Lung (tissue), 11 donors: ENCODE measurements at regions not wholly inside any gene's neighbourhood (a gene's known extent, or its start where the extent isn't known, plus 50 kb on each side); places are given as distances from the start of the nearest gene placed in this dataset.
A peak's percentile ranks its signal among the peaks of the same experiment; 100 is the strongest.

Experiments used
- ATAC-seq: fragments of 200-7000 bp; cut with Tn5 transposase; one replicate; pipeline ENCODE4 v1.9.1; 2020; ENCODE audit warnings: moderate number of reproducible peaks; ENCODE audit not compliant: insufficient read depth, low FRiP score
- DNase-seq, 3 donors: peaks; one replicate each; pipeline ENCODE4 v3.0.0-alpha.2; 2013 to 2017
- H3K27ac ChIP-seq, 2 donors: one replicate each; pipeline ENCODE4 v1.5.1; 2013; ENCODE audit warnings: mild to moderate bottlenecking in 2 of 2, moderate library complexity in 2 of 2, control low read depth in 1 of 2, inconsistent platforms in 1 of 2, low read depth in 1 of 2, low read length in 1 of 2
- H3K27me3 ChIP-seq, 3 donors: one replicate each; pipeline ENCODE4 v1.5.1; 2013; ENCODE audit warnings: low read length in 2 of 3; ENCODE audit not compliant: control insufficient read depth in 3 of 3, insufficient read depth in 3 of 3
- H3K36me3 ChIP-seq, 4 donors: one replicate each; pipeline ENCODE4 v1.5.1; 2013; ENCODE audit warnings: low read length in 4 of 4, mild to moderate bottlenecking in 1 of 4, moderate library complexity in 1 of 4; ENCODE audit not compliant: control insufficient read depth in 4 of 4, insufficient read depth in 4 of 4
- H3K4me1 ChIP-seq, 5 donors: one replicate each; pipeline ENCODE4 v1.5.1; 2013; ENCODE audit warnings: low read length in 5 of 5, mild to moderate bottlenecking in 2 of 5, moderate library complexity in 1 of 5; ENCODE audit not compliant: control insufficient read depth in 5 of 5, insufficient read depth in 5 of 5
- H3K4me3 ChIP-seq: one replicate; pipeline ENCODE4 v1.5.1; 2013; ENCODE audit warnings: mild to moderate bottlenecking, control low read depth, moderate library complexity
- H3K9ac ChIP-seq, 2 donors: one replicate each; pipeline ENCODE4 v1.5.1; 2013; ENCODE audit warnings: low read length in 2 of 2, control low read depth in 1 of 2; ENCODE audit not compliant: insufficient read depth in 1 of 2
- H3K9me3 ChIP-seq, 4 donors: one replicate each; pipeline ENCODE4 v1.5.1; 2013; ENCODE audit warnings: low read length in 3 of 4, mild to moderate bottlenecking in 1 of 4, moderate library complexity in 1 of 4; ENCODE audit not compliant: control insufficient read depth in 4 of 4, insufficient read depth in 3 of 4
- CTCF ChIP-seq: IDR thresholded peaks from 2 replicates; pipeline ENCODE4 v1.5.1; 2012; ENCODE audit warnings: mild to moderate bottlenecking; ENCODE audit errors: control extremely low read depth, extremely low read depth
- WGBS, 2 donors: extraction: QIAGEN DNeasy Blood & Tissue Kit; methylation state at CpG; one replicate each; pipeline ENCODE4 v1.1.7; 2013; 5-methylcytosine and 5-hydroxymethylcytosine counted together
- donor health status: control.
- donor health status: control.
- donor health status: Bipolar disorder and iron deficiency.
- donor health status: healthy.
- donor health status: DM: yes; HTN: yes; CAD: no.

- Histone ChIP-seq H3K4me3 (no peak overlapping the region), H3K36me3 (no peaks in the 10 kb centered on the region), H3K9ac (no peak overlapping the region), H3K9me3 (peaks cover 0 to 2% (median 0%) of the 10 kb centered on the region in 4 donors), H3K4me1 (peaks cover 0 to 14% (median 0%) of the 10 kb centered on the region in 5 donors), H3K27ac (no peak overlapping the region), H3K27me3 (peaks cover 0 to 18% (median 0%) of the 10 kb centered on the region in 3 donors)
- DNase-seq (peak; percentile 57 to 71 (median 58)), ATAC-seq (no peak)
- TF ChIP-seq CTCF = no peak
- WGBS, 2 donors = 57 to 66% methylated on average over 26 of the region's 26 CpGs
Observed at GRCh38 chr1:5744911-5745799, 247.1 kb downstream of the NPHP4 start.

- TF ChIP-seq CTCF = no peak
Observed at GRCh38 chr1:5744341-5744740, 247.9 kb downstream of the NPHP4 start.

GRCh38 chr1:5743435-5744095, 248.7 kb downstream of the NPHP4 start:
- Histone ChIP-seq H3K9ac (no peak overlapping the region), H3K4me3 (no peak overlapping the region), H3K27ac (no peak overlapping the region), H3K36me3 (no peaks in the 10 kb centered on the region), H3K9me3 (peaks cover 0 to 2% (median 0%) of the 10 kb centered on the region in 4 donors), H3K4me1 (peaks cover 0 to 14% (median 0%) of the 10 kb centered on the region in 5 donors), H3K27me3 (peaks cover 0 to 21% (median 0%) of the 10 kb centered on the region in 3 donors)
- DNase-seq (no peak), ATAC-seq (no peak)
- WGBS, 2 donors = 85 to 92% methylated on average over 13 of the region's 13 CpGs
- TF ChIP-seq CTCF = no peak

More at GRCh38 chr1:5744341-5744740, 247.9 kb downstream of the NPHP4 start:
- H3K27ac ChIP-seq = no peak overlapping the region
- H3K9me3 ChIP-seq = peaks cover 0 to 2% (median 0%) of the 10 kb centered on the region in 4 donors
- no peak for DNase-seq
- H3K36me3 ChIP-seq = no peaks in the 10 kb centered on the region
- H3K27me3 ChIP-seq = peaks cover 0 to 21% (median 0%) of the 10 kb centered on the region in 3 donors
- H3K4me1 ChIP-seq = peaks cover 0 to 14% (median 0%) of the 10 kb centered on the region in 5 donors
- H3K4me3 ChIP-seq = no peak overlapping the region
- no peak overlapping the region for H3K9ac ChIP-seq
- 74 to 93% methylated on average over 6 of the region's 6 CpGs for WGBS, 2 donors
- no peak for ATAC-seq
